ENCODE measurements at regions not wholly inside any gene's neighbourhood (a gene's known extent, or its start where the extent isn't known, plus 50 kb on each side); places are given as distances from the start of the nearest gene placed in this dataset.

- no peak for TF ChIP-seq CTCF (IDR thresholded peaks at IDR 0.05; ENCODE audit: insufficient read depth, low read depth, low read length, missing control alignments)
- no peak overlapping the region for H3K4me3 ChIP-seq (ENCODE audit: low read length)
- no peak for DNase-seq (ENCODE audit: low read depth)
These were observed 719.8 kb downstream of the INHBA start for GRCh38 chr7:40983111-40983510.

- no peak for DNase-seq (ENCODE audit: low read depth)
- H3K4me3 ChIP-seq (ENCODE audit: low read length), result no peak overlapping the region
- no peak for TF ChIP-seq CTCF (IDR thresholded peaks at IDR 0.05; ENCODE audit: insufficient read depth, low read depth, low read length, missing control alignments)
These were observed 723.6 kb downstream of the INHBA start for GRCh38 chr7:40979296-40979695.

GRCh38 chr7:40978047-40978446 lies 724.8 kb downstream of the INHBA start:
- DNase-seq (ENCODE audit: low read depth), result no peak
- no peak for TF ChIP-seq CTCF (IDR thresholded peaks at IDR 0.05; ENCODE audit: insufficient read depth, low read depth, low read length, missing control alignments)
- H3K4me3 ChIP-seq (ENCODE audit: low read length), result no peak overlapping the region

GRCh38 chr7:40977533-40977932 lies 725.4 kb downstream of the INHBA start:
- no peak for DNase-seq (ENCODE audit: low read depth)
- no peak for TF ChIP-seq CTCF (IDR thresholded peaks at IDR 0.05; ENCODE audit: insufficient read depth, low read depth, low read length, missing control alignments)
- H3K4me3 ChIP-seq (ENCODE audit: low read length), result no peak overlapping the region

GRCh38 chr7:40972426-40972825 lies 730.5 kb downstream of the INHBA start:
- no peak for TF ChIP-seq CTCF (IDR thresholded peaks at IDR 0.05; ENCODE audit: insufficient read depth, low read depth, low read length, missing control alignments)
- no peak overlapping the region for H3K4me3 ChIP-seq (ENCODE audit: low read length)
- DNase-seq (ENCODE audit: low read depth), result no peak

GRCh38 chr7:40969641-40970040 lies 733.2 kb downstream of the INHBA start:
- DNase-seq (ENCODE audit: low read depth), result no peak
- no peak for TF ChIP-seq CTCF (IDR thresholded peaks at IDR 0.05; ENCODE audit: insufficient read depth, low read depth, low read length, missing control alignments)
- H3K4me3 ChIP-seq (ENCODE audit: low read length), result no peak overlapping the region

- no peak for TF ChIP-seq CTCF (IDR thresholded peaks at IDR 0.05; ENCODE audit: insufficient read depth, low read depth, low read length, missing control alignments)
- DNase-seq (ENCODE audit: low read depth), result no peak
- no peak overlapping the region for H3K4me3 ChIP-seq (ENCODE audit: low read length)
These were observed 736.2 kb downstream of the INHBA start for GRCh38 chr7:40966693-40967092.
